HUES48 (cell line): ENCODE measurements at regions not wholly inside any gene's neighbourhood (a gene's known extent, or its start where the extent isn't known, plus 50 kb on each side); places are given as distances from the start of the nearest gene placed in this dataset.

Source experiments
- H3K27ac ChIP-seq: one replicate; pipeline ENCODE4 v1.7.0; 2013; ENCODE audit warnings: low read depth, low read length, inconsistent platforms
- H3K27me3 ChIP-seq: 2 replicates; pipeline ENCODE4 v1.6.1; 2013; ENCODE audit warnings: mild to moderate bottlenecking, low read length; ENCODE audit not compliant: control insufficient read depth, insufficient read depth
- H3K36me3 ChIP-seq: 2 replicates; pipeline ENCODE4 v1.6.1; 2013; ENCODE audit warnings: low read length; ENCODE audit not compliant: control insufficient read depth, insufficient read depth
- H3K4me1 ChIP-seq: 2 replicates; pipeline ENCODE4 v1.6.1; 2013; ENCODE audit warnings: mild to moderate bottlenecking, low read length; ENCODE audit not compliant: control insufficient read depth, insufficient read depth
- H3K4me3 ChIP-seq: 2 replicates; pipeline ENCODE4 v1.5.1; 2013; ENCODE audit warnings: mild to moderate bottlenecking, low read depth, low read length
- H3K9ac ChIP-seq: 2 replicates; pipeline ENCODE4 v1.6.1; 2013; ENCODE audit warnings: mild to moderate bottlenecking, low read depth, low read length, moderate library complexity
- H3K9me3 ChIP-seq: 2 replicates; pipeline ENCODE4 v1.6.1; 2013; ENCODE audit warnings: low read length; ENCODE audit not compliant: control insufficient read depth, insufficient read depth

- Histone ChIP-seq H3K4me1 (no peaks in the 10 kb centered on the region), H3K27me3 (no peaks in the 10 kb centered on the region), H3K9me3 (peaks cover 29% of the 10 kb centered on the region), H3K9ac (no peak overlapping the region), H3K36me3 (no peaks in the 10 kb centered on the region), H3K27ac (no peak overlapping the region), H3K4me3 (no peak overlapping the region)
Observed at GRCh38 chr4:133775881-133776280, 425.7 kb downstream of the PABPC4L start.

- Histone ChIP-seq H3K4me3 (no peak overlapping the region), H3K27me3 (no peaks in the 10 kb centered on the region), H3K9ac (no peak overlapping the region), H3K4me1 (no peaks in the 10 kb centered on the region), H3K36me3 (no peaks in the 10 kb centered on the region), H3K27ac (no peak overlapping the region), H3K9me3 (peaks cover 33% of the 10 kb centered on the region)
Observed at GRCh38 chr4:133775469-133775868, 426.1 kb downstream of the PABPC4L start.

GRCh38 chr4:133759428-133759827, 442.2 kb downstream of the PABPC4L start:
- Histone ChIP-seq H3K4me3 (no peak overlapping the region), H3K9ac (no peak overlapping the region), H3K27ac (no peak overlapping the region), H3K36me3 (no peaks in the 10 kb centered on the region), H3K4me1 (no peaks in the 10 kb centered on the region), H3K27me3 (no peaks in the 10 kb centered on the region), H3K9me3 (no peaks in the 10 kb centered on the region)

GRCh38 chr4:133741766-133742165, 459.8 kb downstream of the PABPC4L start:
- H3K27ac ChIP-seq: no peak overlapping the region
- no peak overlapping the region for H3K4me3 ChIP-seq
- H3K4me1 ChIP-seq: no peaks in the 10 kb centered on the region
- H3K9me3 ChIP-seq: no peaks in the 10 kb centered on the region
- H3K36me3 ChIP-seq: no peaks in the 10 kb centered on the region
- no peak overlapping the region for H3K9ac ChIP-seq
- H3K27me3 ChIP-seq: no peaks in the 10 kb centered on the region

GRCh38 chr4:133720001-133720400, 481.6 kb downstream of the PABPC4L start:
- Histone ChIP-seq H3K9me3 (no peaks in the 10 kb centered on the region), H3K4me3 (no peak overlapping the region), H3K36me3 (no peaks in the 10 kb centered on the region), H3K4me1 (no peaks in the 10 kb centered on the region), H3K27me3 (no peaks in the 10 kb centered on the region), H3K9ac (no peak overlapping the region), H3K27ac (no peak overlapping the region)

- Histone ChIP-seq H3K4me1 (no peaks in the 10 kb centered on the region), H3K27ac (no peak overlapping the region), H3K9me3 (no peaks in the 10 kb centered on the region), H3K36me3 (no peaks in the 10 kb centered on the region), H3K27me3 (no peaks in the 10 kb centered on the region), H3K4me3 (no peak overlapping the region), H3K9ac (no peak overlapping the region)
Observed at GRCh38 chr4:133719098-133719497, 482.5 kb downstream of the PABPC4L start.

- no peaks in the 10 kb centered on the region for H3K27me3 ChIP-seq
- no peak overlapping the region for H3K9ac ChIP-seq
Observed at GRCh38 chr4:133714211-133714610, 487.4 kb downstream of the PABPC4L start.

GRCh38 chr4:133713340-133713739, 488.2 kb downstream of the PABPC4L start:
- Histone ChIP-seq H3K4me1 (no peaks in the 10 kb centered on the region), H3K27ac (no peak overlapping the region), H3K9me3 (no peaks in the 10 kb centered on the region), H3K27me3 (no peaks in the 10 kb centered on the region), H3K4me3 (no peak overlapping the region), H3K9ac (no peak overlapping the region), H3K36me3 (no peaks in the 10 kb centered on the region)

More at GRCh38 chr4:133714211-133714610, 487.4 kb downstream of the PABPC4L start:
- Histone ChIP-seq H3K9me3 (no peaks in the 10 kb centered on the region), H3K4me3 (no peak overlapping the region), H3K27ac (no peak overlapping the region), H3K36me3 (no peaks in the 10 kb centered on the region), H3K4me1 (no peaks in the 10 kb centered on the region)

- H3K9ac ChIP-seq: no peak overlapping the region
- no peak overlapping the region for H3K4me3 ChIP-seq
- no peaks in the 10 kb centered on the region for H3K9me3 ChIP-seq
- no peaks in the 10 kb centered on the region for H3K4me1 ChIP-seq
- no peaks in the 10 kb centered on the region for H3K27me3 ChIP-seq
- H3K36me3 ChIP-seq: no peaks in the 10 kb centered on the region
- H3K27ac ChIP-seq: no peak overlapping the region
Observed at GRCh38 chr4:133711817-133712216, 489.8 kb downstream of the PABPC4L start.

GRCh38 chr4:133694416-133694815, 507.2 kb downstream of the PABPC4L start:
- H3K36me3 ChIP-seq: no peaks in the 10 kb centered on the region
- H3K4me3 ChIP-seq: no peak overlapping the region
- no peaks in the 10 kb centered on the region for H3K27me3 ChIP-seq
- no peaks in the 10 kb centered on the region for H3K4me1 ChIP-seq
- H3K9me3 ChIP-seq: peaks cover 4% of the 10 kb centered on the region
- no peak overlapping the region for H3K9ac ChIP-seq
- no peak overlapping the region for H3K27ac ChIP-seq

GRCh38 chr4:133683967-133684366, 517.6 kb downstream of the PABPC4L start:
- peaks cover 11% of the 10 kb centered on the region for H3K9me3 ChIP-seq
- no peak overlapping the region for H3K9ac ChIP-seq
- no peaks in the 10 kb centered on the region for H3K4me1 ChIP-seq
- H3K36me3 ChIP-seq: no peaks in the 10 kb centered on the region
- H3K27ac ChIP-seq: no peak overlapping the region
- no peak overlapping the region for H3K4me3 ChIP-seq
- no peaks in the 10 kb centered on the region for H3K27me3 ChIP-seq
